ENCODE measurements at regions not wholly inside any gene's neighbourhood (a gene's known extent, or its start where the extent isn't known, plus 50 kb on each side); places are given as distances from the start of the nearest gene placed in this dataset.

DNA sequence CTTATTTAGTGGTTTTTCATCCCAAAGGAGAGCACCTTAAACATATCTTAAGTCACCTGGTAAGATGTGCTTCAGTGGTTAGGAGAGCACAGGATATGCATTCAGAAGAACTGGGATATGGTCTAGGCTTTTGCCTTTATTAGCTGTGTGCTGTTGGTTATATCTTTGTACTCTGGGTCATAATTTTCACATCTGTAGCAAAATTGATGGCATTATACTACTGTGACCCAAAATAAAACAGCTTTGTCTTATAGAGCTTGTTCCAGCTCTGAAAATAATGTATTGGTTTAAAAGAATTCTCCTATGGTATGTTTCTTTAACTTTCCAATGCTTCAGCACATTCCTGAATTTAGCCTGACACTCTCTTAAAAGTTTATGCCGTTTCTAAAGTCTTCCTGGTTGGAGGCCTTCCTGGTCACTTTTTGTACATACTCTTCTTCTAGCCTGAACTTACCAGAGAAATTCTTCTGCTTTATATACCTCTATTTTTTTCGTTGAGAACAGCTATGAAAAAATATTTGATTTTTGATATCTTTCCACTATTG lies 337.1 kb upstream of the MPDZ start:
- Histone ChIP-seq H3K4me3 (no peak overlapping the region), H3K27ac (no peak overlapping the region), H3K79me2 (ENCODE audit: low read depth) (no peaks in the 10 kb centered on the region), H2AFZ (replicated peaks) (no peak overlapping the region), H3K4me2 (no peak overlapping the region), H3K27me3 (no peaks in the 10 kb centered on the region), H3K36me3 (no peaks in the 10 kb centered on the region), H3F3A (ENCODE audit: low read depth) (no peaks in the 10 kb centered on the region), H3K9ac (no peak overlapping the region), H4K20me1 (ENCODE audit: low read depth) (no peaks in the 10 kb centered on the region), H3K9me3 (ENCODE audit: low read depth) (peaks cover 4% of the 10 kb centered on the region), H3K4me1 (no peaks in the 10 kb centered on the region)
- Mint-ChIP-seq H3K27ac (no peak overlapping the region), H3K36me3 (no peaks in the 10 kb centered on the region), H3K9me3 (peaks cover under 1% of the 10 kb centered on the region), H3K4me1 (peaks cover 5% of the 10 kb centered on the region), H3K4me3 (no peak overlapping the region), H3K27me3 (ENCODE audit: insufficient read depth, low read depth) (no peaks in the 10 kb centered on the region)
- no peak for TF ChIP-seq EZH2phosphoT487 (IDR thresholded peaks at IDR 0.05)
- TF ChIP-seq, protein P1, sequence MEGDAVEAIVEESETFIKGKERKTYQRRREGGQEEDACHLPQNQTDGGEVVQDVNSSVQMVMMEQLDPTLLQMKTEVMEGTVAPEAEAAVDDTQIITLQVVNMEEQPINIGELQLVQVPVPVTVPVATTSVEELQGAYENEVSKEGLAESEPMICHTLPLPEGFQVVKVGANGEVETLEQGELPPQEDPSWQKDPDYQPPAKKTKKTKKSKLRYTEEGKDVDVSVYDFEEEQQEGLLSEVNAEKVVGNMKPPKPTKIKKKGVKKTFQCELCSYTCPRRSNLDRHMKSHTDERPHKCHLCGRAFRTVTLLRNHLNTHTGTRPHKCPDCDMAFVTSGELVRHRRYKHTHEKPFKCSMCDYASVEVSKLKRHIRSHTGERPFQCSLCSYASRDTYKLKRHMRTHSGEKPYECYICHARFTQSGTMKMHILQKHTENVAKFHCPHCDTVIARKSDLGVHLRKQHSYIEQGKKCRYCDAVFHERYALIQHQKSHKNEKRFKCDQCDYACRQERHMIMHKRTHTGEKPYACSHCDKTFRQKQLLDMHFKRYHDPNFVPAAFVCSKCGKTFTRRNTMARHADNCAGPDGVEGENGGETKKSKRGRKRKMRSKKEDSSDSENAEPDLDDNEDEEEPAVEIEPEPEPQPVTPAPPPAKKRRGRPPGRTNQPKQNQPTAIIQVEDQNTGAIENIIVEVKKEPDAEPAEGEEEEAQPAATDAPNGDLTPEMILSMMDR (IDR thresholded peaks at IDR 0.05), result no peak
- no peak for TF ChIP-seq EZH2 (IDR thresholded peaks at IDR 0.05)
- DNase-seq (ENCODE audit: low spot score), result no peak

DNA sequence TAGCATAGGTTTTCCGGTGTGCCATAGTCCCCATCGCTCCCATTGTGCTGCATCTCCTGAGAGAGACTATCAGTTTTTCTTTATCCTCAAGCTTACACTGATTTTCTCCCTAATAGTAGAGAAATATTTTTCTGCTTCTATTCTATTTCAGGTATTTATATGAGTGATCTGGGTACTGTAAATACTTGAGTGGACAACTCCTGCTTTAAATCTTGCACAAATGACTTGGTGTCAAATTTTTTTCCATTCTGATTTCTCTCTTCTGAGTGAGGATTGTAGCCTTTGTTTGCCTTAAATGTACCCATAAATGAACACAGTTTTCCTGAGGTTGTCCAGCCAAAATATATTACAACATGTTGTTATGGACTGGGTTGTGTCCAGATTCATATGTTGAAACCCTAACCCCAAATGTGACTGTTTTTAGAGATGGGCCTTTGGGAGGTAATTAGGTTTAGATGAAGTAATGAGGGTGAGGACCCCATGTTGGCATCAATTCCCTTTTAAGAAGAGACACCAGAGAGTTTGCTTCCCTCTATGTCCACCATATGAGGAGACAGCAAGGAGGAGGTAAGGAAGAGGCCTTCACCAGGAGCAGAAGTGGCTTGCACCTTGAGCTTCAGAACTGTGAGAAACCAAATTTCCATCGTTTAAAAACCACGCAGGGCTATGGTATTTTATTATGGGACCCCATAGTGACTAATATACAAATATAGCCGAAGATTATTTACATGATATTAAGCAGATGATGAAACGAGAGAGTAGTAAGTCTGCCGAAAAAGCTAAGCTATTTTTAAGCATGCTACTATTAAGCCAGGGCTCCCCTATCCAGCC lies 336.4 kb upstream of the MPDZ start:
- peaks cover 5% of the 10 kb centered on the region for H3K4me1 Mint-ChIP-seq
- TF ChIP-seq, protein P1 (IDR thresholded peaks at IDR 0.05), result no peak
- no peak for TF ChIP-seq EZH2phosphoT487 (IDR thresholded peaks at IDR 0.05)
- TF ChIP-seq EZH2 (IDR thresholded peaks at IDR 0.05), result no peak

GRCh38 chr9:13614060-13614459 lies 334.6 kb upstream of the MPDZ start:
- Mint-ChIP-seq H3K9me3 (peaks cover 7% of the 10 kb centered on the region), H3K27me3 (ENCODE audit: insufficient read depth, low read depth) (no peaks in the 10 kb centered on the region)
- H3K4me2 ChIP-seq, result no peak overlapping the region

More for the DNA sequence above, 336.4 kb upstream of the MPDZ start:
- Histone ChIP-seq H3K27ac (no peak overlapping the region), H3K4me3 (no peak overlapping the region), H3K27me3 (no peaks in the 10 kb centered on the region), H3K4me2 (no peak overlapping the region), H3K79me2 (ENCODE audit: low read depth) (no peaks in the 10 kb centered on the region), H3K36me3 (no peaks in the 10 kb centered on the region), H3K9me3 (ENCODE audit: low read depth) (peaks cover 4% of the 10 kb centered on the region), H3K4me1 (no peaks in the 10 kb centered on the region), H3F3A (ENCODE audit: low read depth) (no peaks in the 10 kb centered on the region), H4K20me1 (ENCODE audit: low read depth) (no peaks in the 10 kb centered on the region), H3K9ac (no peak overlapping the region), H2AFZ (replicated peaks) (no peak overlapping the region)
- peaks cover 5% of the 10 kb centered on the region for H3K9me3 Mint-ChIP-seq
- no peak overlapping the region for H3K4me3 Mint-ChIP-seq
- H3K27ac Mint-ChIP-seq, result no peak overlapping the region
- no peak for DNase-seq (ENCODE audit: low spot score)
- H3K27me3 Mint-ChIP-seq (ENCODE audit: insufficient read depth, low read depth), result no peaks in the 10 kb centered on the region
- H3K36me3 Mint-ChIP-seq, result peaks cover 2% of the 10 kb centered on the region

More at GRCh38 chr9:13614060-13614459, 334.6 kb upstream of the MPDZ start:
- Histone ChIP-seq H3K4me3 (no peak overlapping the region), H3K27me3 (no peaks in the 10 kb centered on the region), H3K9ac (no peak overlapping the region), H4K20me1 (ENCODE audit: low read depth) (no peaks in the 10 kb centered on the region), H3K4me1 (peaks cover under 1% of the 10 kb centered on the region), H2AFZ (replicated peaks) (no peak overlapping the region), H3F3A (ENCODE audit: low read depth) (no peaks in the 10 kb centered on the region), H3K36me3 (no peaks in the 10 kb centered on the region), H3K27ac (no peak overlapping the region), H3K9me3 (ENCODE audit: low read depth) (peaks cover 4% of the 10 kb centered on the region), H3K79me2 (ENCODE audit: low read depth) (no peaks in the 10 kb centered on the region)
- no peak overlapping the region for H3K4me3 Mint-ChIP-seq
- no peak overlapping the region for H3K27ac Mint-ChIP-seq
- DNase-seq (ENCODE audit: low spot score), result no peak
- H3K36me3 Mint-ChIP-seq, result peaks cover 2% of the 10 kb centered on the region
- H3K4me1 Mint-ChIP-seq, result peaks cover 6% of the 10 kb centered on the region
- no peak for TF ChIP-seq EZH2phosphoT487 (IDR thresholded peaks at IDR 0.05)
- TF ChIP-seq EZH2 (IDR thresholded peaks at IDR 0.05), result no peak
- TF ChIP-seq, protein P1 (IDR thresholded peaks at IDR 0.05), result no peak
